ENCODE measurements at regions not wholly inside any gene's neighbourhood (a gene's known extent, or its start where the extent isn't known, plus 50 kb on each side); places are given as distances from the start of the nearest gene placed in this dataset.

DNA sequence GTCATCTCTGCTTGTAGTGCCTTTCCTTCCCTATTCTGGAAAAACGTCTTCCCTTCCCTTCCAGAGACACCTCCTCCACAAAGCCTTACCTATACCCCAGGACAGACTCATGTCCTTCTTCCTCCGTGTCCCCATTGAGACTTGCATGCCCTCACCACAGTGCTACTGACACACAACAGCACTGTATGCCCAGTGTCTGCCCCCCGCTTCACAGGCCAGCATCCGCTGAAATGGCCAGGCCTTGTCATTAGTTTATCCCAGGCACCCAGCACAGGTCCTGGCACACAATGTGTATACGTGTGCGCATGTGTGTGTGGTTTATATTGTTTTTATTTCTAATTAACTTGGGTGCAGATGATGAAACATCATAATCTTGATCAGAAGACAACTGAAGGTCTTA, 130.1 kb upstream of the CCL2 start:
- no TSS peak for BruUV-seq (replicated peaks)
- ChIA-PET POLR2A (no interaction called here), CTCF (no interaction called here)
- H3K9ac ChIP-seq (replicated peaks; ENCODE audit: extremely low read depth, insufficient read depth, low read length) = no peak overlapping the region
- H3K79me2 ChIP-seq (ENCODE audit: control insufficient read depth, insufficient read depth, low read length) = no peaks in the 10 kb centered on the region
- no peaks in the 10 kb centered on the region for H3K27me3 ChIP-seq (ENCODE audit: control insufficient read depth in 2 of 2, insufficient read depth in 2 of 2, low read length in 2 of 2)
- H3K9me1 ChIP-seq (replicated peaks; ENCODE audit: control insufficient read depth, extremely low read depth, insufficient read depth, low read length) = no peaks in the 10 kb centered on the region
- no peaks in the 10 kb centered on the region for H4K20me1 ChIP-seq (replicated peaks; ENCODE audit: control insufficient read depth, extremely low read depth, insufficient read depth, low read length)
- dilution Hi-C loops (cut with MboI; ENCODE audit: extremely low pct_ligation_motif_present, low sequenced_read_pairs) (no loop called here), intact Hi-C loops (cut with micrococcal nuclease) (no loop called here)
- no peaks in the 10 kb centered on the region for H3K9me3 ChIP-seq (replicated peaks; ENCODE audit: control insufficient read depth, insufficient read depth, low read length)
- no peak overlapping the region for H3K27ac ChIP-seq (ENCODE audit: insufficient read depth, low read depth, low read length)
- H3K4me2 ChIP-seq (ENCODE audit: insufficient read depth, low read length) = no peak overlapping the region
- no peaks in the 10 kb centered on the region for H3K4me1 ChIP-seq (ENCODE audit: control insufficient read depth, extremely low read depth, insufficient read depth, low read length)
- TF ChIP-seq FOS (IDR thresholded peaks at IDR 0.05; ENCODE audit: borderline replicate concordance, insufficient read depth, low read length) = no peak
- no peak for TF ChIP-seq JUN (IDR thresholded peaks at IDR 0.05; ENCODE audit: borderline replicate concordance, insufficient read depth, insufficient read length, low read depth)
- TF ChIP-seq POLR2AphosphoS5 (IDR thresholded peaks at IDR 0.05; ENCODE audit: insufficient read depth, low read depth, low read length) = no peak
- TF ChIP-seq MAX (IDR thresholded peaks at IDR 0.05; ENCODE audit: insufficient read depth, insufficient read length) = no peak
- TF ChIP-seq MYC (IDR thresholded peaks at IDR 0.05; ENCODE audit: low read depth, low read length) = no peak
- TF ChIP-seq POLR2A (IDR thresholded peaks at IDR 0.05; ENCODE audit: low read depth, low read length) = no peak
- no peak for TF ChIP-seq GATA2 (IDR thresholded peaks at IDR 0.05; ENCODE audit: insufficient read depth, insufficient read length, low read depth, low read length)
- TF ChIP-seq CTCF (IDR thresholded peaks at IDR 0.05; ENCODE audit: extremely low read depth in 1 of 2, insufficient read depth in 1 of 2, low read depth in 1 of 2, low read length in 2 of 2) = no peak
- no peak for FAIRE-seq
- no peak overlapping the region for H2AFZ ChIP-seq (ENCODE audit: low read depth, low read length)
- no peak overlapping the region for H3K4me3 ChIP-seq (replicated peaks in 1 of 3; ENCODE audit: insufficient read depth in 1 of 3, low read depth in 1 of 3, low read length in 3 of 3)
- H3K36me3 ChIP-seq (ENCODE audit: control insufficient read depth in 2 of 2, extremely low read depth in 1 of 2, insufficient read depth in 2 of 2, low read length in 2 of 2) = no peaks in the 10 kb centered on the region
- DNase-seq (ENCODE audit: low read depth, low spot score) = no peak

Data from endothelial cell of umbilical vein (primary cell).